ENCODE measurements at regions not wholly inside any gene's neighbourhood (a gene's known extent, or its start where the extent isn't known, plus 50 kb on each side); places are given as distances from the start of the nearest gene placed in this dataset.

DNA sequence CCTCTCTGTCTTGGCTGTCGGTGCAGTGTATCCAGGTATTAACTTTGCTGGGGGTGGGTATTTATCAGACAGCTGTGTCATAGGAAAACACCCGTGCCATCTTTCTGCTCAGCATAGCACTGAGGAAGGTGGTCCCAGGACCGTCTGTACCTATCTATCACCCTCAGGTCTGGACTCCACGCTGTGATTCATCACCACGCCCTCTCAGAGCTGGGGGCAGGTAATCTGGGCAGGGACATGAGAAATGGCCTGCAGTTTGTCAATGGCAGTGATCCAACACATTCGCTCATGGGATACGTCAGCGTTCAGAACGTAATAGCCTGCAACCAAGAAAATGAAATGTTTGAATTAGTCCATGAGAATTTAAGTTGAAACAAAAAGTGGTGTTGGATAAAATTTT, 151.6 kb upstream of the MAP1B start:
- no peak for DNase-seq

DNA sequence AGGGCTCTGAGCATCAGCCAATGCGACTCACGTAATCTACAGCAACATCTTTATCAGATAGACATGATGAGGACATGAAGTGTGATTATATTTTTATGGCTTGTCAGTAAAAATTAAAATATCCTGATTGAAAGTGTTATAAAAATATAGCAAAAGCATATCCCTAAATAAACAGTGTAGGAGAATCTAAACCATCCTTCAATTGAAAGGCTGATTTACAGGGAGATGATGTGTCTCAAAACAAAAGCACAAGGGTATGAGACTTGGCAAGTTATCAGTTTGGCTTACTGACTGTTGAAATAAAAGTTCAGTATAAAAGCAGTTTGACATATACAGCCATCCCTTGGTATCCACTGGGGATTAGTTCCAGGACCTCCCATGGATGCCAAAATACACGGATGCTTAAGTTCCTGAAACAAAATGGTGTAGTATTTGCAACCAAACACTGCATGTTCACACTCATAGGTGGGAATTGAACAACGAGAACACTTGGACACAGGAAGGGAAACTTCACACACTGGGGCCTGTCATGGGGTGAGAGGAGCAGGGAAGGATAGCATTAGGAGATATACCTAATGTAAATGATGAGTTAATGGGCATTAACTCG, 149.9 kb upstream of the MAP1B start:
- DNase-seq: no peak

DNA sequence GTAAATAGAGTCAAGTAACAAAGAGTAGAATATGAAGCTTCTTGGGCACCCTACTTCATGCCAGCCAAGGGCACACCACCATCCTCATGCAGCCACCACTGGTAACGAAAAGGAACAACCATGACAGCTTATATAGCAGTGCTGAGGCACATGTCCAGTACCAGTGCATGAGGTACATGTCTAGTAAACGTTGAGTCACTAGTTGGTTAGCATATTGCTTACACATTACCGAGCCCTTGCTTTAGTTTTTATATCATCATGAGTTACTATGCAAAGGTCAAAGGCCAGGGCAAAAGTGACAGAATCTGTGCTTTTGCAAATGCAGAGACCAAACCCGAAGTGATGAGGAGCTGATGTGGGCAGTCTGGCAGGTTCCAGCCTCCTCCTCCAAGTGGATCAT, 147.1 kb upstream of the MAP1B start:
- DNase-seq: no peak

DNA sequence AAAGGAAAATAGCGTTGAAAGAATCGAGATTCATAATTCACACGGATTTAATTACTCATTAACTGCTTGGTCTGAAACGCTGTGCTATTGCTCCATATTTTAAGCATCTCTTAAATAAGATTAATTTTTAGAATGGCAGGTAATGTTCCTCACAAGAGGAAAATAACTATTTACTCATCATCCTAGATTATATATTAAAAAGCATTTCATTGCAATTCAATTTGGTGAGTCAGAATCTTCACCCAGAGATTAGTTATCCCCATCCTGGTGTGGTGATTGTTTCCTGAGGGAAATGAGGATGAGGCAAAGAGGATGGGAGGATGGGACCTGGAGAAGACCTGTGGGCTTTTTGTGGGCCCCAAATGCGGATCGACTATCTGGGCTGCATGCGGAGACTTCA, 145.5 kb upstream of the MAP1B start:
- DNase-seq: no peak

DNA sequence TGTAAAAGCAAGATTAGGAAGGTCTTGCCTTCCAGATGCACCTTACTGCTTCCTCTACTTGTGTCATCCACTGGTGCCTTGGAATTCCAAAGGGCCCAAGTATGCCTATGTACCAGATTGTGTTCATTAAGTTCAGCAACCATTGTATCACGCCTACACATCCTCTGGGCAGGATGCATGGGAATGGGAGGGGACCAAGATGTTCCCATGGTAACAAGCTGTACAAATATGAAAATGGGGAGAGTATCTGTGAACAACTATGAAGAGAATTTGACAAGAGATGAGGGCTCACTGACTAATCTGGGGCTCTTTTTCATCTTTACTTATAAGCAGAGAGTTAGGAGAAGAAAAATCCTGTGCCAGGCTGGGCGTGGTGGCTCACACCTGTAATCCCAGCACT, 137.8 kb upstream of the MAP1B start:
- no peak for DNase-seq

DNA sequence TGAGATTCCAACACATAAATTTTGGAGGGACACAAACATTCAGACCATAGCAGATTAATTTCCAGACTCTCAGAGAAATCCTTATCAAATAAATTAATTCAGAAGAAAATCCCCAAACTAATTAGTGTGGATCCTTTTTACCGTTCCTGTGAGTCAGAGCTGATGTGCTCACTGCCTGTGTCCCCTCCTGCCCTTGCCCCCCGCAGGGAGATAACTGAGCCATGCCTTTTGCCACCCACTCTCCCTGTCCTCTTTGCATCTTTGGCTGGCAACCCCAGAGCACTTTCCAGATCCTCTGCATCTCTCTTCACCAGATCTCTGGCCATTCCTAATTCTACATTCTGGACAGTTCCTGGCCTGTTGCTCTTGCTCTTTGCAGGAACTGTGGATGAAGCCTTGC, 135.4 kb upstream of the MAP1B start:
- DNase-seq: no peak

DNA sequence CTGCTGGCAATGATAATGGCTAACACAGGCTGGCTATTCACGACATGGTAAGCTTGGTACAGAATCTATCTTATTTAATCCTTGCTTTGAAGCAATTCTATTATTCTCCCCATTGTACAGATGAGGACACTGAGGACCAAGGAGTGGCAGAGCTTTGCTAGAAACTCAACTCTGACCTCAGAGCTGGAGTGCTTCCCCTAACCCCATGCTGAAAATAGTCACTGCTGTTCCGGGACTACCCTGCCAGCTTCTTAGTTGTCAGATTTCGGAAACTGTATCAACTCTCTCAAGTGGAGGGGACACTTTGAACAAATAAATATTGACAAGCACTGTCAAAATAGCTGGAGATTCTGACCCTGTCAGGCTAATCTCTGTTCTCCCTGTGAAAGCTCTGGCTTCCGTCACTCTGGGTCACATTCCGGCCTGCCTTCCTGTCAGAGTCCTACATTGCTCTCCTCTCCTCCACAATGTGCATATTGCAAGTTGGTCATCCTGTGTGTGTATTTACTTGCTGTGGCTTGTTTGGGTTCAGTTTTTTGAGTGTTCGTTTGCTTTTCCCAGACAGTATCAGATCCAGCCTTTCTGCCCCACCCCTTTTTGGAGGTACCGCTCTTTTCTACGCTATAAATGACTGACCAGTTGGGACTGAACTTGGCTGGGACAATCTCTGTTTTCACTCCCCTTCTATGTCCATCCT, 134.3 kb upstream of the MAP1B start:
- DNase-seq: no peak

DNA sequence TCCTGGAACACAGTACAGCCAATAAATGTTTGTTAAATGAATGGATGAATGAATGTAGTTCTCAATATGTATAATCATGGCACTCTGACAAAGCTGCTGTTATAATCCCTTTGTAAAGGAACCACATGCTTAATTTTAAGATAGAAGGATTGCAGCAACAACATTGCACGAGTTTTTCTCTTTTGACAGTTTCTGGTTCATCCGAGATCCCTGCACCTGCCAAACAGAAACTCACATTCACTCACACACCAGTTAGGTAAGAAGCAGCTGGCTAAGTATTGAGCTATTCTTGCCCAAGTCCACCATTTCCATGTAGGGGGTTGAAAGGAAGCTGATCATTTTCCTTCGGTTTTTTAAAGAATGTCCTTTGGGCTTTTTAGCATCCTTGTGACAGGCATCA, 133.7 kb upstream of the MAP1B start:
- no peak for DNase-seq

DNA sequence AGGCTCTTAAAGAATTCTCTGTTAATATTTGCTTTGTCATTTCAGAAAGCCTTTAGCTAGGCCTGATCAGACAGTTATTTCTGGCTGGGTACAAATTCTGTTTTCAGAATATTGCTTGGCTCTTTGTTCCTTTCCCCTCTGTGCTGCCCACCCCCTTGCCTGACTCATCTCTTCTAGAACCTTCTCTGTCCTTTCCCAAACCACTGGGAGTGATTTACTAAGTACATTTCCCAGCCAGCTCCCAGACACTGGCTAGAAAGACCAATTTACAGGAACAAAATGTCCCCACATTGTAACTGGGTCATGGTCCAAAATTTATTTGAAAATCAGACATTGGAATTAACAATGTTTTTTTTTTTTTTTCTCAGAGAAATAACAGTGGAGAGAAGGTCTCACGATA, 133.1 kb upstream of the MAP1B start:
- no peak for DNase-seq

DNA sequence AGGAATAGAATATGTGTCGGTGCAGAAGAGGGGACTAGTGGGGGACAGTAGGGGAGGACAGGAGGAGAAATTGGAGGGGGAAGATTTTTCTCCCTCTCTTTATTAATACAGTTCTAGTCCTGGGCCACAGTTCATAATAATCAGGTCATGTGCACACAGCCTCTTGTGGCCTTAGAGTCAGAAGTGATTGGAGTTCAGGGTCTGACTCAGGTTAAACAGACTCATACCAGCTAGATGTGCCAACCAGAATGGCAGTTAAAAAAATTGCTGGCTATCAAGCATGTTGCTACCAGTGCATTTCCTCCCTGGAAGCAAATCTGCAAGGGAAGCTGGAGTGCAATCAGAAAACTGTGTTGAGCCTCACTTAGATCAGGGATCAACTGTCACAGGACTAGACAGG, 132.7 kb upstream of the MAP1B start:
- no peak for DNase-seq

DNA sequence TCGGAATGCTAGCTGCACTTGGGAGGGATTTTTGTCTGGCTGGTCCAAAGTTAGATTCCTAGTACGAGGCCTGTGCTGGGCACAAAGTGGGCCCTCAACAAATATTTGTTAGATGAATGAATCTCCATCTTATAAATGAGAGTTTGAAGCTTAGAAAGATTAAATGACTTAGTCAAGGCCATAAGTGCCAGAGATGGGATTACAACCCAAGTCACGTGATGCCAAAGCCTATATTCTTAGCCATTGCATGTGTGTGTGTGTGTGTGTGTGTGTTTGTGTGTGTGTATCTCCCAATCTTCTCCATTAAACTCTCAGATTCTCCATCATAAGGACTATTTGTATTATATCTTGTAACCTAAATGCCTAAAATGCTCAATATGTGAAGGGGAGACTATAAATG, 130.8 kb upstream of the MAP1B start:
- no peak for DNase-seq

DNA sequence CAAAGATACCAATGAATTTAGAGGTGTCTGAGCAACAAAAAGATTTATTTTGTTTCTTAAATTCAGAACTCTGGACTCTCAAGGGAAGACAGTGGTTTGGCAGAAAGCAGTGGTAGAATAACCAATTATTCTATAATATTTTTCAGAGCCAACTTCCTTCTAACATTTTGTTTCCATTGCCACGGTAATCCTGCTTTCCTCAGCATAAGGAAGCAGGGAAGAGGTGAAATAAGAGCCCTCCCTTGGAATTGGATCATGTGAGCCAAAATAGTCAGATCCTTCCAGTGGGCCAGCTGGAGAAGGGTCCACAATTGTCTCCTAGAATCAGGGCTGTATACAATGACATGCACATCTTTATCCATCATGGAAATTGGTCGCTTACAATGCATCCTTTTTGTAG, 130.0 kb upstream of the MAP1B start:
- DNase-seq: no peak

DNA sequence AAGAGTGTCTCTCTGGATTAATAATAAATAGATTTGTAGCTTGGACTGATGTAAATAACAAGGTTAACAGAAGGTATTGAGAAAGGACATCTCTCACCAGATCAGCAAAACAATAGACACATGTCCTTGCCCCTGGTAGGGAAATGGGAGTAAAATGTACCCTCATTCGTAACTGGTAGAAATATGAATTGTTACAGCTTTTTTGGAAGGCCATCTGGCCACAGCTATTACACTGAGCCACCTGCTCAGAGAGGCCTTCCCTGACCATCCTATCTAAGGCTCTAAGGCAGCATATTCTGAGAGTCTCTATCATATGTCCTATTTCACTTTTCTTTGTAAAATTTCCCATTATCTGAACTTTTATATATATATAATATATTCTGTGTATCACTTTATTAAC, 129.1 kb upstream of the MAP1B start:
- DNase-seq: no peak

DNA sequence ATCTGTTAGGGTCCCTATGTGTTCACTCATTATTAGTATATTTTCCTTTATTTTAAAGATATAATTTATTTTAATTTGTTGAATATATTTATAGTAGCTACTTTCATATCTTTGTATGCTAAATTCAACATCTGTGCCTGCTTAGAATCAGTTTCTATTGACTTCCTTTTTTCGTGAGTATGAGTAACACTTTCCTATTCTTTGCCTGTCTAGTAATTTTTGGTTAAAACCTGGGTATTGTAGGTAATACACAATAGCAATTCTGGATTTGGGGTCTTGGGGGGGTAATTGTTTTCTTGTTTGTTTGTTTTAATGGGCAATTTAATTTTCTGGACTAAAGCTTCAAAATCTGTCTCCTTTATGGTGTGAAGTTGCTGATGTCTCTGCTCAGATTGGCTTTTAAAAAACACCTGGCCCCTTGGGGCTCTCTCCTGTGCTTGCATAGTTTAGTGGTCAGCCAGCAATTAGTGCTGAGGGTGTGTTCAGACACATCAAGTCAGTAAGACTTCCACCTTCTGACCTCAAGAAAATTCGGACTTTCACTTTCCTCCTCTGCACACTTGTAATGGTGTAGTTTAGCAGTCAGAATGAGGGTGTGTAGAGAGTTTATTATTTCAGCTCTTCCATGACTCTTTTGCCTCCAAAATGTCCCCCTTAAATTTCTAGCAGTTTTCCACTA, 124.4 kb upstream of the MAP1B start:
- no peak for DNase-seq

DNA sequence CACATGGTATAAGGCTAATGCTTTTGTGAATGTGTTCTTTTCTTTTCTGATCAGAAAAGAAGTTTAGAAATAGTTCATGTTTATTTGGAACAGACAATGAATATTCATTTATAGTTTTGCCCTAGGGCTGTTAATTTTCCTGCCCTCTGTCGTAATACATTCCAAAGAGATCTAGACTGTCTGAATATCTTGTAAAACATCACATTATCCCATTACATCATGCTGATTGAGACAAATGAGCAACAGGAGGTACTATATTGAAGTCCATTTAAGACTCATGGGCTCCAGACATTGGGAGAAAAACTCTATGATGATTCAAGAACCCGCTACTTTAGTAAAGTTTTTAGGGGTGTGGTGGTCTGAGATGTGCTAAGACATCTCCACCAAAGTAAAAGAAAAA, 121.2 kb upstream of the MAP1B start:
- no peak for DNase-seq

DNA sequence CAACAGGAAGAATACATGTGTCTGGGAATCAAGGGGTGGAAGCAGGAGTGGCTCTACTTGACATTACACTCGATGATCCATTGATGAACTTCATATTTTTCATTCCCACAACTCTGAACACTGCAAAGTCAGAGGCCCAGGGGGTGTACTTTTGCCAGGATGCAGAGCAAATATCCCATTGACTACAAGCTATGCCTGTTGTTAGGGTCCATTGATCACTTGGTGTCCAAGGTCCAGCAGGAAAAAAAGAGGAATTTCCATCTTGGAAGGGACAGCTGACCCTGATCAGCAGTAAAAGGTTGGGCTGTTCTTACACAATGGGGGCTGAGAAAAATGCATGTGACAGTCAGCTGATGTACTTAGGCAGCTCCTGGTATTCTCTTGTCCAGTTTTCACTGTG, 118.5 kb upstream of the MAP1B start:
- DNase-seq: no peak

DNA sequence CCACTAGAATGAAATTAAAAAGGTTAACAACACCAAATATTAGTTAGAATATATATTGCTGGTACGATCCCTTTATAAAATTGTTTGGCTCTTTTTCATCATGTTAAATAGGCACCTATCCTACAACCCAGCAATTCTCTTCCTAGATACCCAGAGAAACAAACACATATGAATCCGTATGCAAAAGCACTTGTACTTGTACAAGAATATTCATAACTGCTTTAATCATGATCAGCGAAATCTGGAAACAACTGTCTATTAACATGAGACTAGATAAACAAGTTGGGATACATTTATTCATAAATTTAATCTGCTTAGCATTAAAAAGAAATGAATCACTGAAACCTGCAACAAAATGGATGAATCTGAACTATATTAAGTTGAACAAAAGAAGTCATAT, 113.7 kb upstream of the MAP1B start:
- DNase-seq: no peak

DNA sequence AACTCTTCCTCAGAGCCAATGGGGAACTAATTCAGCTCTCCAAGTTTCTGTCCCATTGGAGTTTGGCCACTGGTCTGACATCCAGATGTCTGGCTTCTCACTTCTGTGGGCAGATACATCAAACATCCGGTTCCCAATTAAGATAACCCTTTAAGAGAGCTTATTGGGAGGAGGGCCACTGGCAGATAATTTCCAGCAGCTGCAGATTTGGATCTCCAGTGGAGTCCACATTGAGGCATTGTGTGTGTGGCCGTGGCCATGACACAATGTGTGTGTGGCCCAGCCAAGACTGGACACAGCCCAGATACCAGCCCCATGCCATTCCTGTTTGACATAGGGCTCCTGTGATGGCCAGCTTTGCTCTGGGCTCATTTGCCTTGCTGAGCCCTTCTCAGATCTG, 110.5 kb upstream of the MAP1B start:
- no peak for DNase-seq

DNA sequence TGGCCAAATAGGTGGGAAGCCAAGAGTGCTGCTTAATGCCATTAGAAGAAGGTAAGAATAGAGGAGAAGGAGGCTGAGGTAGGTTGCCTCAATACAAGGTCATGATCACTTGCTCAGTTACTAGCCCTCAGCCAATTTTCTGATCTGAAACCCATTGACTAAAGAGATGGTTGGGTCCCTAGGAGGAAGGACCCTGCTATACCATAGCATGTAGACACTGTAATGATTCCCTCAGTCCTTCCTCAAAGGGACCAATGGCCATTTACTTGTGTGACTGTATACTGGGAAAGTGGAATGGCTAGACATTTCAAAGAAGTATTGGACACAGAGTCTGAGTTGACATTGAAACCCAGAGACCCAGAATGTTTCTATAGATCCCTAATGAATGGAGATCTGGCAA, 108.5 kb upstream of the MAP1B start:
- DNase-seq: no peak

DNA sequence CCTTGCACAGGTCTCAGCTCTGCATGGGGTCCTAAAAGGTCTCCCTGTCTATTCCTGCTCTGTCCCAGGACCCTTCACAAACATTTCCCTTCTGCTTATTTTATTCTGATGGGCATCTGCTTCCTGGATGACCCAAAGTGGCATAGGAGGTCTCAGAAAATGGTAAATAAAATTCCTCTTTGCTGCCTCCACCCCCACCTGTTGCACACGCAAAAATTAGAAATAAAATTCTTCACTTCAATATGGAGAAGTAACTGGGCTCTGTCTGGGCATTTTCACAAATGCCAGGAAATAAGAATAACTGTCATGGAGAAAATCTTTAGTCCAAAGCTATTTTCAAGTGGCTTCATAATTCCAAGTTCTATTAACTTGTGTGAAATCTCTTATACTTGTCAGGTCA, 106.6 kb upstream of the MAP1B start:
- DNase-seq: no peak

DNA sequence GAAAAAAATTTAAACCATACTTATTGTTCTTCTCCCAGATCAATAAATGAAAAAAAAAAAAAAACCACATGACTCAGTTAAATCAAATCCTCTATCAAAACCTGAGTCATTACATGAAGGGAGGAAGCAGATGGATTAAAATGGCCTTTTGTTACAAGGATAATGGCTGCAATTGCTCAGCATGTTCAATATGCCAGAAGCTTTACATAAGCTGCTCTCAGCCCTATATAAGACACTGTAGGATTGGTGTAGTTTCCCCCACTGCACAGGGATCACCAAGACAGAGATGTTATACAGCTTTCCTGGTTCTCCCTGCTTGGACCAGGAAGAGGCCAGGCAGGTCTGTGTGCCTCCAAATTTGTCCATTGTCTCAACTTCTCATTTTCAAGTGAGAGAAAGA, 101.6 kb upstream of the MAP1B start:
- DNase-seq: no peak

DNA sequence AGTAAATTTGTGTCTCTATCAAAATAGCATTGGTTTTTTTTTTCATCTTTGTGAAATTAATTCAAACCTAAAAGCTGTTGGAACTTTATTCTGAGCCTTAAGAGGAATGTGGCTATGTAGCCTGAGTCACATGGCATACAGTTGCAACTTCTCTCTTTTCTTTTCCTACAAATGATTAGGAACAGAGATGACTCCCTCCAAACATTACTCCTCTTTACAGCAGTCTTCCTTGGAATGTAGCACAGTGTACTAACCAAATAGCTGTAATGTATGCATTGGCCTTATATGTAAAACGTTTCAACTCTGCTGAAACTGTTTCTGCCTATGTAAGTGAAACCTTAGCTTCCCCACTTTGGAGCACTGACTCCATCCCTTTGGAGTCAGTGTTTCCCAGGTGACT, 100.9 kb upstream of the MAP1B start:
- DNase-seq: no peak

DNA sequence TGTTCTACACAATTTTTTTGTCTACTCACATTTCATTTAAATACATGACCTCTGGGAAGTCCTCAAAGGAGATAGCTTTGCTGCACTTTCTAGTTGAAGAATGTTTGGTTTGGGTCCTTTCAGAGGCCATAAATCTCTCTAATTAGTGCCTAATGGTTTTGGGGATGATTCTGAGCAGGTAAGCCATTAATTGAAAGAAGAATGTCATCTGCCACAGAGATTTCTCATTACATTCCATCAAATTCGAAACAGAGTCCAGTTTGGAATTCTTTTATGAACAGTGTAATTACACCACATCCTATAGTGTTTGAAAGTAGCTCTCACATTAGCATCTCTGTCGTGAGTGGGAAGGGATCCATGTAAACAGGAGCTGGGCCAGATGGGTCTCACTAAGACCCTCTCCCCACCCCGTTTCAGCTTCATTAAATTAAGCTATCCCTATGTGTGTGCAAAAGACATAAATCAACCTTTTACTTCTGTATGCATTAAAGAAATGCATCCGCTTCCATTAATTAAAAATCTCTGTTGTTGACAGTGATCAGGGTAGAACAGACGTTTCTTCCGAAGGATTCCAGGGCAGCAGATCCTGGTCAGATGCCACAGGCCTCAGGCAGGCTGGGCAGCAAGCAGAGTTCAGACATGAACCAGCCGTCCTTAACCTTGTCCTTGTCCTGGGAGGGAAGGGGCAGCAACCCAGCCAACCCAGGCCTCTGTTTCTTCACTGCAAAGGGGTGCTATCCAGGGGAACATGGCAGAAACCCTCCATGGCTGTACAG, 99.8 kb upstream of the MAP1B start:
- no peak for DNase-seq

DNA sequence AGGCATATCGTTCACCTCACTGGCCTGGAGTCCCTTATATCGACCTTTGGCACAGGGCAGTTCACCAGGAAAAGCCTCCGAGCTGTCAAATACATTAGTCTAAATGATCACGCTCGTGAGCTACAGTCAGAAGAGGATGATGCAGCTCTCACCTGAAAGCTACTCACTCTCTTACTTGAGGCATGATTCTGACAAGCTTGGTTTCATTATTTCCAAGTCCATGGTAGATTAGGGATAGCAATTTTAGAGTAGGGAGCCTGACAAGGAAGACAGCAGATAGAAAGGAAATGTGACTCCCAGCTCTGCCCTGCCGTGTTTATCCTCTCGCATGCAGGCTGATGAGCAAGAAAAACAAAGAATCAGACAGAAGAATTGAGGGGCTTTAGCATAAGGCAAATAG, 98.0 kb upstream of the MAP1B start:
- no peak for DNase-seq
